Endodermal cell (in vitro differentiated cells): ENCODE measurements at regions not wholly inside any gene's neighbourhood (a gene's known extent, or its start where the extent isn't known, plus 50 kb on each side); places are given as distances from the start of the nearest gene placed in this dataset.

ENCODE experiments used
- DNase-seq: peaks from one replicate; pipeline ENCODE4 v3.0.0-alpha.2; 2017
- H3K27ac ChIP-seq: 2 replicates; pipeline ENCODE4 v1.5.1; 2013; ENCODE audit warnings: mild to moderate bottlenecking, low read depth, low read length, moderate library complexity
- H3K27me3 ChIP-seq: 2 replicates; pipeline ENCODE4 v1.6.1; 2013; ENCODE audit warnings: mild to moderate bottlenecking, low read length, moderate library complexity; ENCODE audit not compliant: insufficient read depth, control insufficient read depth, poor library complexity, severe bottlenecking
- H3K36me3 ChIP-seq: 2 replicates; pipeline ENCODE4 v1.7.0; 2013; ENCODE audit warnings: mild to moderate bottlenecking, low read length, moderate library complexity; ENCODE audit not compliant: control insufficient read depth, insufficient read depth
- H3K4me1 ChIP-seq: one replicate; pipeline ENCODE4 v1.7.0; 2013; ENCODE audit warnings: low read length; ENCODE audit not compliant: control insufficient read depth, insufficient read depth
- H3K4me3 ChIP-seq: 2 replicates; pipeline ENCODE4 v1.5.1; 2013; ENCODE audit warnings: mild to moderate bottlenecking, low read length, moderate library complexity
- H3K9ac ChIP-seq: 2 replicates; pipeline ENCODE4 v1.6.1; 2013; ENCODE audit warnings: mild to moderate bottlenecking, low read length, moderate library complexity; ENCODE audit not compliant: poor library complexity, severe bottlenecking; ENCODE audit errors: extremely low read depth
- H3K9me3 ChIP-seq: 2 replicates; pipeline ENCODE4 v1.6.1; 2013; ENCODE audit warnings: mild to moderate bottlenecking, low read length, moderate library complexity; ENCODE audit not compliant: control insufficient read depth
- H3K27ac Mint-ChIP-seq: 2 replicates; pipeline ENCODE4 v1.8.0; 2020; ENCODE audit warnings: mixed read lengths
- H3K27me3 Mint-ChIP-seq: 2 replicates; pipeline ENCODE4 v1.8.0; 2021; ENCODE audit warnings: mild to moderate bottlenecking, mixed read lengths; ENCODE audit not compliant: insufficient read depth
- H3K36me3 Mint-ChIP-seq: 2 replicates; pipeline ENCODE4 v1.8.0; 2020; ENCODE audit warnings: low read depth, mixed read lengths
- H3K4me1 Mint-ChIP-seq: 2 replicates; pipeline ENCODE4 v1.8.0; 2020; ENCODE audit warnings: mixed read lengths
- H3K4me3 Mint-ChIP-seq: 2 replicates; pipeline ENCODE4 v1.8.0; 2020; ENCODE audit warnings: mild to moderate bottlenecking, moderate library complexity, mixed read lengths
- H3K9me3 Mint-ChIP-seq: 2 replicates; pipeline ENCODE4 v1.8.0; 2020; ENCODE audit warnings: mild to moderate bottlenecking, mixed read lengths
- WGBS, 2 experiments: methylation state at CpG; one replicate each; pipeline versions ENCODE4 v1.1.5 to v1.1.7; 2013; ENCODE audit warnings: missing lambda C conversion rate in 2 of 2, mixed read lengths in 1 of 2; ENCODE audit not compliant: insufficient coverage in 1 of 2, insufficient read length in 1 of 2; 5-methylcytosine and 5-hydroxymethylcytosine counted together
- TF ChIP-seq, protein P1 (sequence below): fragments of 200-600 bp; sonication (generic); conservative IDR thresholded peaks from 2 replicates; pipeline ENCODE4 v1.5.0; 2021; ENCODE audit warnings: antibody characterized with exemption, mild to moderate bottlenecking

DNA sequence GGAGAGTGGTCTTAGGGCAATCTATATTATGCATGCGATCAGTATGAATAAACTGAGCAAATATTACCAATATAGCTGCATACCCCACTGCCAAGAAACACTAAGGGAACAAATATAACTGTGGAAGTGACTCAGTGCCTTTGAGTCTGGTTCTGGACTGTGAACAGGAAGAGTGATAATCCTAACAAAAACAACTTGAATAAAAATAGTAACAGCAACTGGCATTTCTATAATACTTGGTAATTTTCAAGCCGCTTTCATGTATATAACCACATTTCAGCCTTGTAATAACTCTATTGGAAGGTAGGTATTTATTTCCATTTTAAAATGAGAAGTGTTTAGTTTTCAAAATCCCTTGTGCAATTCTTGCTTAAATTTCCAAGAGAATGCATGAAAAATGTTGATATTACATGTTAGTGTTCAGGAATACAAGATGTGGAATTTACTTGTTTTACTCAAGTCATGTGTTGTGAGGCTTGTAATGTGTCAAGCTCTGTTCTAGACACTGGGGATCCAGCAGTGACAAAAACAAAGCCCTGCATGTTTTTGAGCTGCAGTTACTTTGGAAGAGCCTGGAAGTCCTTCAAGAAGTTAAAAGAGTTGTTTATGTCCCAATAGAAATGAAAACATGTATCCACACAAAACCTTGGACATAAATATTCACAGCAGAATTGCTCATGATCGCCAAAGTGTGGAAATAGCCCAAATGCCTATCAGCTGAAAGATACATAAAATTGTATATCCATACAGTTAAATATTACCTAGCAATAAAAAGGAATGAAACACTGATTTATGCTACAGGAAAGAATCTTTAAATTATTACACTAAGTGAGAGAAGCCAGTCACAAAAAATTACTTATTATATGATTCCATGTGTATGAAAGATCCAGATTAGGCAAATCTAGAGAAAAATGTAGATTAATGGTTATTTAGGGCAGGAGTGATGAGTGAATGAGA, 338.1 kb upstream of the TMEM132C start:
- H3K27me3 ChIP-seq: no peaks in the 10 kb centered on the region
- H3K4me1 ChIP-seq: no peaks in the 10 kb centered on the region
- no peak overlapping the region for H3K27ac Mint-ChIP-seq
- no peaks in the 10 kb centered on the region for H3K27me3 Mint-ChIP-seq
- H3K4me1 Mint-ChIP-seq: no peaks in the 10 kb centered on the region
- H3K9me3 Mint-ChIP-seq: no peaks in the 10 kb centered on the region
- H3K9ac ChIP-seq: no peak overlapping the region
- no peak for DNase-seq
- H3K36me3 Mint-ChIP-seq: no peaks in the 10 kb centered on the region
- H3K4me3 Mint-ChIP-seq: no peak overlapping the region
- no peak overlapping the region for H3K4me3 ChIP-seq
- H3K27ac ChIP-seq: no peak overlapping the region
- no peaks in the 10 kb centered on the region for H3K9me3 ChIP-seq
- TF ChIP-seq, protein P1, sequence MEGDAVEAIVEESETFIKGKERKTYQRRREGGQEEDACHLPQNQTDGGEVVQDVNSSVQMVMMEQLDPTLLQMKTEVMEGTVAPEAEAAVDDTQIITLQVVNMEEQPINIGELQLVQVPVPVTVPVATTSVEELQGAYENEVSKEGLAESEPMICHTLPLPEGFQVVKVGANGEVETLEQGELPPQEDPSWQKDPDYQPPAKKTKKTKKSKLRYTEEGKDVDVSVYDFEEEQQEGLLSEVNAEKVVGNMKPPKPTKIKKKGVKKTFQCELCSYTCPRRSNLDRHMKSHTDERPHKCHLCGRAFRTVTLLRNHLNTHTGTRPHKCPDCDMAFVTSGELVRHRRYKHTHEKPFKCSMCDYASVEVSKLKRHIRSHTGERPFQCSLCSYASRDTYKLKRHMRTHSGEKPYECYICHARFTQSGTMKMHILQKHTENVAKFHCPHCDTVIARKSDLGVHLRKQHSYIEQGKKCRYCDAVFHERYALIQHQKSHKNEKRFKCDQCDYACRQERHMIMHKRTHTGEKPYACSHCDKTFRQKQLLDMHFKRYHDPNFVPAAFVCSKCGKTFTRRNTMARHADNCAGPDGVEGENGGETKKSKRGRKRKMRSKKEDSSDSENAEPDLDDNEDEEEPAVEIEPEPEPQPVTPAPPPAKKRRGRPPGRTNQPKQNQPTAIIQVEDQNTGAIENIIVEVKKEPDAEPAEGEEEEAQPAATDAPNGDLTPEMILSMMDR: no peak
- H3K36me3 ChIP-seq: no peaks in the 10 kb centered on the region
- WGBS, 2 experiments: 88% methylated on average over 2 of the region's 3 CpGs; no CpG with 5 or more reads in 1 of the 2 experiments

DNA sequence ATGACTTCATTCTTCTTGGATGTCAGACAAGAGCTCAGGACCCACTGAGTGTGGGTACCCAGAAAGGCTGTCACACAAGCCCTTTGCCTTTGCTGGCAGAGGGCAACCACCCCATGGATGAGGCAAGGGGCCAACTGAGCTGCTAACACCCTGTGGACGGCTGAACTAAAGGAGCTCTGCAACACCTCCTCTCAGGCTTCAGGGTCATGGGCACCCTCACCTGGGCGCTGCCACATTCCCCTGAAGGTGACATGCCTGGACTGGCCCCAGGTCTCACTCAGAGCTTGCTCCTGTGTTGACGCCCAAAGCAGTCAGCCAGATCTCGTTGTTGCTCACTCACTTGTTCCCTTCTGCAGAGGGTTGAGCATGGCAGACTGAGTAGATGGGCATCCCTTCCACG, 336.8 kb upstream of the TMEM132C start:
- H3K9me3 Mint-ChIP-seq: no peaks in the 10 kb centered on the region
- H3K27me3 Mint-ChIP-seq: no peaks in the 10 kb centered on the region
- no peaks in the 10 kb centered on the region for H3K27me3 ChIP-seq
- no peak overlapping the region for H3K27ac Mint-ChIP-seq
- no peak overlapping the region for H3K4me3 ChIP-seq
- no peaks in the 10 kb centered on the region for H3K36me3 ChIP-seq
- WGBS, 2 experiments: 58 to 67% methylated on average over 4 to 5 of the region's 5 CpGs
- TF ChIP-seq, protein P1: no peak
- no peak overlapping the region for H3K4me3 Mint-ChIP-seq
- DNase-seq: no peak
- H3K9me3 ChIP-seq: no peaks in the 10 kb centered on the region
- no peak overlapping the region for H3K27ac ChIP-seq
- H3K9ac ChIP-seq: no peak overlapping the region
- no peaks in the 10 kb centered on the region for H3K4me1 Mint-ChIP-seq
- H3K36me3 Mint-ChIP-seq: no peaks in the 10 kb centered on the region
- H3K4me1 ChIP-seq: no peaks in the 10 kb centered on the region

DNA sequence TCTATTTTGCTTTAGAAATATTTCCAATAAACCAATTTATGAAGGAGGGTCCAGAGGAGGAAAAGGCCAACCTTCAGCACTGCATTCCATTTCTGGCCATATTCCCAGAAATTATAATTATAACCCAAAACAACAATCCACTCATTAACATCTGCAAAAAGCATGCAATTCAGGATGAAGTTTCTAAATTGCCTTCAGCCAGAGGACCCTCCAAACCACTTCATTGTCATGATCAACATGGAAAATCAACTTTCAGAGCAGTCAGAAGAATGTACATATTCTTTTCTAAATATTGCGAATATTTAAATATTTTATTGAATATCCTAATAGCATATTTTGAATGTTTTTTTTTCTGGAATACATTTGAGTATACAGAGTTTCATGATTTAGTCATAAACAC, 332.6 kb upstream of the TMEM132C start:
- Histone ChIP-seq H3K27me3 (no peaks in the 10 kb centered on the region), H3K27ac (no peak overlapping the region), H3K9ac (no peak overlapping the region), H3K4me3 (no peak overlapping the region), H3K36me3 (no peaks in the 10 kb centered on the region), H3K4me1 (no peaks in the 10 kb centered on the region), H3K9me3 (no peaks in the 10 kb centered on the region)
- H3K4me1 Mint-ChIP-seq: no peaks in the 10 kb centered on the region
- DNase-seq: no peak
- H3K9me3 Mint-ChIP-seq: no peaks in the 10 kb centered on the region
- H3K27me3 Mint-ChIP-seq: no peaks in the 10 kb centered on the region
- no peaks in the 10 kb centered on the region for H3K36me3 Mint-ChIP-seq
- H3K4me3 Mint-ChIP-seq: no peak overlapping the region
- no peak overlapping the region for H3K27ac Mint-ChIP-seq
- TF ChIP-seq, protein P1: no peak
- no CpG with 5 or more reads among the region's 1 CpG for WGBS, 2 experiments
